Loucy (cell line): ENCODE measurements at regions not wholly inside any gene's neighbourhood (a gene's known extent, or its start where the extent isn't known, plus 50 kb on each side); places are given as distances from the start of the nearest gene placed in this dataset.

Experiments used
- EZH2phosphoT487 ChIP-seq: fragments of 200-600 bp; IDR thresholded peaks from 2 replicates; pipeline ENCODE4 v1.6.1; 2018; ENCODE audit warnings: antibody characterized with exemption, mild to moderate bottlenecking, moderate library complexity, borderline replicate concordance
- TF ChIP-seq, protein P1 (sequence below): fragments of 200-600 bp; sonication (generic); conservative IDR thresholded peaks from 2 replicates; pipeline ENCODE4 v1.5.1; 2014; ENCODE audit warnings: mild to moderate bottlenecking, antibody characterized with exemption, low read length

DNA sequence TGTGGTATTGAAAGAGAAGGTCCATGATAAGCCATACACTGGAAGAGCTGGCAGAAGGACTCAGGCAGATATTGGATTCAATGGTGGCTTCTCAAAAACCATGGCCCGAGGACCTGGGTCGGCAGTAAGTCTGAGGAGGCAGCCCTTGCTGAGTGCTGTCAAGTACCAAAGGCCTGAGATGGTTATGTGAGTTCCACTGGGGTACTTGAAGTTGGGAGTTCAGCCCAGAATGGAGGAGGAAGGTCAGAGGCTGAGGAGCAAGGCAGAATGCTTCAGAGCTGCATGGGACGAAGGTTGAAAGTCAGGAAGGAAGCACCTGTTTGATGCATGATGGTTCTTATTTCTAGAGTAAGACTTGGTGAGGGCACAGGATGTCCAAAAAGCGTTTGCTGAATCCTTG, 194.9 kb downstream of the DIRAS2 start:
- no peak for TF ChIP-seq EZH2phosphoT487
- TF ChIP-seq, protein P1, sequence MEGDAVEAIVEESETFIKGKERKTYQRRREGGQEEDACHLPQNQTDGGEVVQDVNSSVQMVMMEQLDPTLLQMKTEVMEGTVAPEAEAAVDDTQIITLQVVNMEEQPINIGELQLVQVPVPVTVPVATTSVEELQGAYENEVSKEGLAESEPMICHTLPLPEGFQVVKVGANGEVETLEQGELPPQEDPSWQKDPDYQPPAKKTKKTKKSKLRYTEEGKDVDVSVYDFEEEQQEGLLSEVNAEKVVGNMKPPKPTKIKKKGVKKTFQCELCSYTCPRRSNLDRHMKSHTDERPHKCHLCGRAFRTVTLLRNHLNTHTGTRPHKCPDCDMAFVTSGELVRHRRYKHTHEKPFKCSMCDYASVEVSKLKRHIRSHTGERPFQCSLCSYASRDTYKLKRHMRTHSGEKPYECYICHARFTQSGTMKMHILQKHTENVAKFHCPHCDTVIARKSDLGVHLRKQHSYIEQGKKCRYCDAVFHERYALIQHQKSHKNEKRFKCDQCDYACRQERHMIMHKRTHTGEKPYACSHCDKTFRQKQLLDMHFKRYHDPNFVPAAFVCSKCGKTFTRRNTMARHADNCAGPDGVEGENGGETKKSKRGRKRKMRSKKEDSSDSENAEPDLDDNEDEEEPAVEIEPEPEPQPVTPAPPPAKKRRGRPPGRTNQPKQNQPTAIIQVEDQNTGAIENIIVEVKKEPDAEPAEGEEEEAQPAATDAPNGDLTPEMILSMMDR = no peak
